Gastrocnemius medialis (tissue), 4 donors: ENCODE measurements at regions not wholly inside any gene's neighbourhood (a gene's known extent, or its start where the extent isn't known, plus 50 kb on each side); places are given as distances from the start of the nearest gene placed in this dataset.

Experiments used
- POLR2A ChIP-seq, 2 donors: fragments of 450-650 bp; IDR thresholded peaks; one replicate each; pipeline ENCODE4 v1.6.1; 2017; ENCODE audit warnings: antibody characterized with exemption in 2 of 2, mild to moderate bottlenecking in 2 of 2, moderate library complexity in 2 of 2
- TF ChIP-seq, protein P1 (sequence below), 5 experiments: fragments of 450-650 bp in 3 of 5; fragments of 200-600 bp in 2 of 5; sonication (generic) in 2 of 5; IDR thresholded peaks in 4 of 5; conservative IDR thresholded peaks in 1 of 5; 1 replicate in 4 of 5; 2 replicates in 1 of 5; pipeline ENCODE4 v1.5.1; 2016 to 2019; ENCODE audit warnings: antibody characterized with exemption in 5 of 5, mild to moderate bottlenecking in 3 of 5, moderate library complexity in 3 of 5

DNA sequence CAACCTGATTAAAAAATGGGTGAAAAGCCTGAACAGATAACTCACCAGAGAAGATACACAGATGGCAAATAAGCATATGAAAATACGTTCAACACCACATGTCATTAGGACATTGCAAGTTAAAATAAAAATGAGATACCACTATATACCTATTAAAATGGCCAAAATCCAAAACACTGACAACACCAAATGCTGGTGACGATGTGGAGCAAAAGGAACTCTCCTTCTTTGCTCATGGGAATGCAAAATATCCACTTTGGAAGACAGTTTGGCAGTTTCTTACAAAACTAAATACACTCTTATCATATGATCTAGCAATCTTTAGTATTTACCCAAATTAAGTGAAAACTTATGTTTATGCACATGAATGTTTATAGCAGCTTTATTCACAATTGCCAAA lies 100.5 kb upstream of the ARID1B start:
- TF ChIP-seq POLR2A (IDR thresholded peaks at IDR 0.05): no peak
- TF ChIP-seq, protein P1, sequence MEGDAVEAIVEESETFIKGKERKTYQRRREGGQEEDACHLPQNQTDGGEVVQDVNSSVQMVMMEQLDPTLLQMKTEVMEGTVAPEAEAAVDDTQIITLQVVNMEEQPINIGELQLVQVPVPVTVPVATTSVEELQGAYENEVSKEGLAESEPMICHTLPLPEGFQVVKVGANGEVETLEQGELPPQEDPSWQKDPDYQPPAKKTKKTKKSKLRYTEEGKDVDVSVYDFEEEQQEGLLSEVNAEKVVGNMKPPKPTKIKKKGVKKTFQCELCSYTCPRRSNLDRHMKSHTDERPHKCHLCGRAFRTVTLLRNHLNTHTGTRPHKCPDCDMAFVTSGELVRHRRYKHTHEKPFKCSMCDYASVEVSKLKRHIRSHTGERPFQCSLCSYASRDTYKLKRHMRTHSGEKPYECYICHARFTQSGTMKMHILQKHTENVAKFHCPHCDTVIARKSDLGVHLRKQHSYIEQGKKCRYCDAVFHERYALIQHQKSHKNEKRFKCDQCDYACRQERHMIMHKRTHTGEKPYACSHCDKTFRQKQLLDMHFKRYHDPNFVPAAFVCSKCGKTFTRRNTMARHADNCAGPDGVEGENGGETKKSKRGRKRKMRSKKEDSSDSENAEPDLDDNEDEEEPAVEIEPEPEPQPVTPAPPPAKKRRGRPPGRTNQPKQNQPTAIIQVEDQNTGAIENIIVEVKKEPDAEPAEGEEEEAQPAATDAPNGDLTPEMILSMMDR (IDR thresholded peaks at IDR 0.05 in 4 of 5, conservative IDR thresholded peaks at IDR 0.05 in 1 of 5): no peak
